ENCODE measurements at regions not wholly inside any gene's neighbourhood (a gene's known extent, or its start where the extent isn't known, plus 50 kb on each side); places are given as distances from the start of the nearest gene placed in this dataset.

- TF ChIP-seq, protein P1, sequence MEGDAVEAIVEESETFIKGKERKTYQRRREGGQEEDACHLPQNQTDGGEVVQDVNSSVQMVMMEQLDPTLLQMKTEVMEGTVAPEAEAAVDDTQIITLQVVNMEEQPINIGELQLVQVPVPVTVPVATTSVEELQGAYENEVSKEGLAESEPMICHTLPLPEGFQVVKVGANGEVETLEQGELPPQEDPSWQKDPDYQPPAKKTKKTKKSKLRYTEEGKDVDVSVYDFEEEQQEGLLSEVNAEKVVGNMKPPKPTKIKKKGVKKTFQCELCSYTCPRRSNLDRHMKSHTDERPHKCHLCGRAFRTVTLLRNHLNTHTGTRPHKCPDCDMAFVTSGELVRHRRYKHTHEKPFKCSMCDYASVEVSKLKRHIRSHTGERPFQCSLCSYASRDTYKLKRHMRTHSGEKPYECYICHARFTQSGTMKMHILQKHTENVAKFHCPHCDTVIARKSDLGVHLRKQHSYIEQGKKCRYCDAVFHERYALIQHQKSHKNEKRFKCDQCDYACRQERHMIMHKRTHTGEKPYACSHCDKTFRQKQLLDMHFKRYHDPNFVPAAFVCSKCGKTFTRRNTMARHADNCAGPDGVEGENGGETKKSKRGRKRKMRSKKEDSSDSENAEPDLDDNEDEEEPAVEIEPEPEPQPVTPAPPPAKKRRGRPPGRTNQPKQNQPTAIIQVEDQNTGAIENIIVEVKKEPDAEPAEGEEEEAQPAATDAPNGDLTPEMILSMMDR (IDR thresholded peaks at IDR 0.05; ENCODE audit: low read depth, low read length, missing input control), result no peak
- no peak for TF ChIP-seq TAF1 (conservative IDR thresholded peaks at IDR 0.05)
- peak; percentile 50 for TF ChIP-seq YY1 (IDR thresholded peaks at IDR 0.05)
- TF ChIP-seq, protein P2, sequence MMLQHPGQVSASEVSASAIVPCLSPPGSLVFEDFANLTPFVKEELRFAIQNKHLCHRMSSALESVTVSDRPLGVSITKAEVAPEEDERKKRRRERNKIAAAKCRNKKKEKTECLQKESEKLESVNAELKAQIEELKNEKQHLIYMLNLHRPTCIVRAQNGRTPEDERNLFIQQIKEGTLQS (IDR thresholded peaks at IDR 0.05), result no peak
- peak in 1 of 2 donors; percentile 48 for TF ChIP-seq JUND (IDR thresholded peaks at IDR 0.05)
- TF ChIP-seq GABPA (IDR thresholded peaks at IDR 0.05 in 1 of 2, conservative IDR thresholded peaks at IDR 0.05 in 1 of 2), result no peak
- no peak for TF ChIP-seq EGR1 (IDR thresholded peaks at IDR 0.05; ENCODE audit: low read depth in 2 of 2)
- TF ChIP-seq, protein P3, sequence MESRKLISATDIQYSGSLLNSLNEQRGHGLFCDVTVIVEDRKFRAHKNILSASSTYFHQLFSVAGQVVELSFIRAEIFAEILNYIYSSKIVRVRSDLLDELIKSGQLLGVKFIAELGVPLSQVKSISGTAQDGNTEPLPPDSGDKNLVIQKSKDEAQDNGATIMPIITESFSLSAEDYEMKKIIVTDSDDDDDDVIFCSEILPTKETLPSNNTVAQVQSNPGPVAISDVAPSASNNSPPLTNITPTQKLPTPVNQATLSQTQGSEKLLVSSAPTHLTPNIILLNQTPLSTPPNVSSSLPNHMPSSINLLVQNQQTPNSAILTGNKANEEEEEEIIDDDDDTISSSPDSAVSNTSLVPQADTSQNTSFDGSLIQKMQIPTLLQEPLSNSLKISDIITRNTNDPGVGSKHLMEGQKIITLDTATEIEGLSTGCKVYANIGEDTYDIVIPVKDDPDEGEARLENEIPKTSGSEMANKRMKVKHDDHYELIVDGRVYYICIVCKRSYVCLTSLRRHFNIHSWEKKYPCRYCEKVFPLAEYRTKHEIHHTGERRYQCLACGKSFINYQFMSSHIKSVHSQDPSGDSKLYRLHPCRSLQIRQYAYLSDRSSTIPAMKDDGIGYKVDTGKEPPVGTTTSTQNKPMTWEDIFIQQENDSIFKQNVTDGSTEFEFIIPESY (IDR thresholded peaks at IDR 0.05), result peak; percentile 45
Measured at GRCh38 chr3:178386880-178387279, 149.4 kb upstream of the KCNMB2 start.
